H1 (cell line): ENCODE measurements at regions not wholly inside any gene's neighbourhood (a gene's known extent, or its start where the extent isn't known, plus 50 kb on each side); places are given as distances from the start of the nearest gene placed in this dataset.

Experiments used
- CTCF ChIA-PET: fragments of 300-600 bp; sonication (Branson Sonifier 250); formaldehyde crosslinking; loops from one replicate; lab custom pipeline; 2021; ENCODE audit not compliant: partially characterized antibody; lab: Charles Lee
- POLR2A ChIA-PET: fragments of 300-600 bp; sonication (Branson Sonifier 250); formaldehyde crosslinking; loops from one replicate; lab custom pipeline; 2021; ENCODE audit warnings: inconsistent platforms; ENCODE audit not compliant: partially characterized antibody; lab: Charles Lee
- DNase-seq, 2 experiments: peaks; one replicate each; pipeline versions ENCODE4 v3.0.0 to v3.0.0-alpha.2; 2010 to 2022; ENCODE audit warnings: low spot score in 2 of 2, low read depth in 1 of 2, mixed read lengths in 1 of 2
- FAIRE-seq: peaks from 2 replicates; lab custom pipeline; 2011; peaks lifted over from hg19 to GRCh38; lab: Jason Lieb, UNC
- H2AFZ ChIP-seq: 2 replicates; pipeline ENCODE4 v1.8.1; 2012; ENCODE audit warnings: low read length, inconsistent platforms
- H2AK5ac ChIP-seq: 2 replicates; pipeline ENCODE4 v1.6.1; 2013; ENCODE audit warnings: low read depth, low read length
- H2BK120ac ChIP-seq: replicated peaks from 2 replicates; pipeline ENCODE3; 2013; ENCODE audit warnings: low read depth, low read length, inconsistent platforms
- H2BK12ac ChIP-seq: 2 replicates; pipeline ENCODE4 v1.6.1; 2013; ENCODE audit warnings: low read depth, low read length
- H2BK15ac ChIP-seq: 2 replicates; pipeline ENCODE4 v1.6.1; 2013; ENCODE audit warnings: low read length
- H2BK20ac ChIP-seq: 2 replicates; pipeline ENCODE4 v1.6.1; 2013; ENCODE audit warnings: low read length
- H2BK5ac ChIP-seq: 2 replicates; pipeline ENCODE4 v1.6.1; 2013; ENCODE audit warnings: low read depth, low read length
- H3K14ac ChIP-seq: 2 replicates; pipeline ENCODE4 v1.6.1; 2013; ENCODE audit warnings: inconsistent platforms; ENCODE audit not compliant: insufficient read length
- H3K18ac ChIP-seq: 2 replicates; pipeline ENCODE4 v1.6.1; 2013; ENCODE audit warnings: low read length; ENCODE audit errors: extremely low read depth
- H3K23ac ChIP-seq: 2 replicates; pipeline ENCODE4 v1.6.1; 2013; ENCODE audit warnings: inconsistent platforms; ENCODE audit not compliant: insufficient read length
- H3K23me2 ChIP-seq: 2 replicates; pipeline ENCODE4 v1.6.1; 2013; ENCODE audit warnings: low read depth, low read length
- H3K27ac ChIP-seq: 2 replicates; pipeline ENCODE4 v1.6.1; 2011; ENCODE audit warnings: low read depth, low read length, inconsistent platforms
- H3K27me3 ChIP-seq, 4 experiments: replicated peaks in 1 of 4; 1 replicate in 1 of 4; 2 replicates in 3 of 4; pipeline versions ENCODE4 v1.6.1 to v1.8.1; 2011 to 2013; ENCODE audit warnings: low read length in 3 of 4, mild to moderate bottlenecking in 3 of 4, inconsistent platforms in 2 of 4, mixed read lengths in 2 of 4, moderate library complexity in 1 of 4; ENCODE audit not compliant: control insufficient read depth in 3 of 4, insufficient read depth in 3 of 4; ENCODE audit errors: extremely low read depth in 1 of 4
- H3K36me3 ChIP-seq, 4 experiments: 2 replicates each; pipeline versions ENCODE4 v1.6.1 to v1.8.1; 2011 to 2013; ENCODE audit warnings: mild to moderate bottlenecking in 4 of 4, low read length in 3 of 4, moderate library complexity in 2 of 4, control low read depth in 1 of 4, inconsistent platforms in 1 of 4; ENCODE audit not compliant: insufficient read depth in 4 of 4, control insufficient read depth in 2 of 4
- H3K4ac ChIP-seq: replicated peaks from 2 replicates; pipeline ENCODE3; 2013; ENCODE audit warnings: low read length, low read depth, mixed read lengths, inconsistent platforms; ENCODE audit not compliant: insufficient read length
- H3K4me1 ChIP-seq, 4 experiments: replicated peaks in 1 of 4; 1 replicate in 1 of 4; 2 replicates in 3 of 4; pipeline versions ENCODE4 v1.6.1 to v1.8.1; 2011 to 2013; ENCODE audit warnings: low read length in 3 of 4, inconsistent platforms in 2 of 4, mixed read lengths in 1 of 4; ENCODE audit not compliant: insufficient read depth in 4 of 4, control insufficient read depth in 3 of 4
- H3K4me2 ChIP-seq, 2 experiments: 2 replicates each; pipeline versions ENCODE4 v1.6.1 to v1.8.1; 2011 to 2013; ENCODE audit warnings: low read depth in 2 of 2, low read length in 2 of 2, control low read depth in 1 of 2, inconsistent platforms in 1 of 2, mild to moderate bottlenecking in 1 of 2; ENCODE audit not compliant: insufficient read depth in 1 of 2
- H3K4me3 ChIP-seq, 4 experiments: fragments of 200-600, 300-600 bp in 1 of 4; sonication (generic), shearing (Covaris generic), sonication (Bioruptor Twin) in 1 of 4; 2 replicates each; pipeline versions ENCODE4 v1.5.1 to v1.8.1; 2011 to 2016; ENCODE audit warnings: low read length in 4 of 4, low read depth in 3 of 4, control low read depth in 2 of 4, inconsistent platforms in 2 of 4, mild to moderate bottlenecking in 2 of 4, mixed read lengths in 1 of 4, moderate library complexity in 1 of 4; ENCODE audit not compliant: insufficient read depth in 2 of 4; ENCODE audit errors: extremely low read depth in 1 of 4
- H3K56ac ChIP-seq: replicated peaks from 2 replicates; pipeline ENCODE3; 2013; ENCODE audit warnings: low read depth, mild to moderate bottlenecking, mixed read lengths, low read length, inconsistent platforms; ENCODE audit not compliant: insufficient read length
- H3K79me1 ChIP-seq: 2 replicates; pipeline ENCODE4 v1.6.1; 2013; ENCODE audit warnings: low read depth, low read length, control low read depth
- H3K79me2 ChIP-seq, 2 experiments: 2 replicates each; pipeline versions ENCODE4 v1.6.1 to v1.8.1; 2012 to 2013; ENCODE audit warnings: low read length in 2 of 2, mild to moderate bottlenecking in 2 of 2, inconsistent platforms in 1 of 2; ENCODE audit not compliant: insufficient read depth in 2 of 2, control insufficient read depth in 1 of 2
- H3K9ac ChIP-seq, 4 experiments: replicated peaks in 1 of 4; 1 replicate in 1 of 4; 2 replicates in 3 of 4; pipeline versions ENCODE4 v1.6.1 to v1.8.1; 2011 to 2013; ENCODE audit warnings: low read depth in 3 of 4, low read length in 3 of 4, control low read depth in 2 of 4, mild to moderate bottlenecking in 2 of 4, moderate library complexity in 2 of 4, inconsistent platforms in 1 of 4; ENCODE audit errors: extremely low read depth in 1 of 4
- H3K9me3 ChIP-seq, 2 experiments: 2 replicates each; pipeline versions ENCODE4 v1.6.1 to v1.8.1; 2012 to 2013; ENCODE audit warnings: mild to moderate bottlenecking in 2 of 2, moderate library complexity in 2 of 2, control low read depth in 1 of 2, inconsistent platforms in 1 of 2, low read depth in 1 of 2, low read length in 1 of 2, mixed read lengths in 1 of 2; ENCODE audit not compliant: insufficient read depth in 2 of 2
- H4K20me1 ChIP-seq, 2 experiments: replicated peaks in 1 of 2; 2 replicates each; pipeline versions ENCODE3 to v1.8.1; 2011 to 2013; ENCODE audit warnings: inconsistent platforms in 2 of 2, low read length in 2 of 2, mild to moderate bottlenecking in 1 of 2; ENCODE audit not compliant: insufficient read depth in 2 of 2, control insufficient read depth in 1 of 2
- H4K5ac ChIP-seq: 2 replicates; pipeline ENCODE4 v1.6.1; 2013; ENCODE audit warnings: low read length, low read depth, mixed read lengths, inconsistent platforms; ENCODE audit not compliant: insufficient read length
- H4K8ac ChIP-seq: 2 replicates; pipeline ENCODE4 v1.8.0; 2013; ENCODE audit warnings: mild to moderate bottlenecking, moderate library complexity, low read length, inconsistent platforms; ENCODE audit not compliant: insufficient read depth; ENCODE audit errors: extremely low read depth
- H4K91ac ChIP-seq: replicated peaks from 2 replicates; pipeline ENCODE3; 2013; ENCODE audit warnings: low read length, mixed read lengths, inconsistent platforms; ENCODE audit not compliant: insufficient read length
- CBX5 ChIP-seq: fragments of 300-800, 300-1000 bp; sonication (generic); IDR thresholded peaks from 2 replicates; pipeline ENCODE4 v1.7.1; 2016; ENCODE audit warnings: antibody characterized with exemption, low read length, low read depth
- CHD2 ChIP-seq: IDR thresholded peaks from 2 replicates; pipeline ENCODE4 v1.6.1; 2012; ENCODE audit warnings: low read length, improper control_type of control experiment
- CTBP2 ChIP-seq: IDR thresholded peaks from 2 replicates; pipeline ENCODE4 v1.7.0; 2011; ENCODE audit warnings: borderline replicate concordance, mild to moderate bottlenecking, moderate library complexity, mixed read lengths, low read length; ENCODE audit not compliant: insufficient read depth, insufficient read length
- E2F6 ChIP-seq: IDR thresholded peaks from 2 replicates; pipeline ENCODE4 v1.6.1; 2012; ENCODE audit warnings: inconsistent platforms
- HDAC2 ChIP-seq, 2 experiments: fragments of 300-600 bp in 1 of 2; sonication (generic) in 1 of 2; IDR thresholded peaks; 2 replicates each; pipeline ENCODE4 v1.6.1; 2011 to 2012; ENCODE audit warnings: low read depth in 2 of 2, low read length in 2 of 2, mild to moderate bottlenecking in 2 of 2, moderate library complexity in 2 of 2, borderline replicate concordance in 1 of 2, inconsistent platforms in 1 of 2
- MAFK ChIP-seq: IDR thresholded peaks from 2 replicates; pipeline ENCODE4 v1.6.1; 2012; ENCODE audit warnings: low read depth, mild to moderate bottlenecking, improper control_type of control experiment, low read length
- MAX ChIP-seq: IDR thresholded peaks from 2 replicates; pipeline ENCODE4 v1.6.1; 2012; ENCODE audit warnings: inconsistent platforms
- NRF1 ChIP-seq: IDR thresholded peaks from 2 replicates; pipeline ENCODE4 v1.6.1; 2011; ENCODE audit warnings: mild to moderate bottlenecking, low read depth, low read length, improper control_type of control experiment
- POU5F1 ChIP-seq: IDR thresholded peaks from 2 replicates; pipeline ENCODE4 v1.6.1; 2011; ENCODE audit warnings: low read depth, mild to moderate bottlenecking, low read length, moderate library complexity
- RBBP5 ChIP-seq: IDR thresholded peaks from 2 replicates; pipeline ENCODE4 v1.7.1; 2012; ENCODE audit warnings: low read depth, mild to moderate bottlenecking, inconsistent platforms, low read length, moderate library complexity, borderline replicate concordance
- RNF2 ChIP-seq: fragments of 200-900, 300-1000 bp; sonication (generic); IDR thresholded peaks from 2 replicates; pipeline ENCODE4 v1.7.1; 2016; ENCODE audit warnings: borderline replicate concordance, low read depth, mild to moderate bottlenecking, antibody characterized with exemption, low read length; ENCODE audit not compliant: poor library complexity, severe bottlenecking; ENCODE audit errors: missing control alignments
- SP2 ChIP-seq: IDR thresholded peaks from 2 replicates; pipeline ENCODE4 v1.6.1; 2012; ENCODE audit warnings: mild to moderate bottlenecking, low read length, inconsistent platforms
- TBP ChIP-seq: IDR thresholded peaks from 2 replicates; pipeline ENCODE4 v1.6.1; 2011; ENCODE audit warnings: low read depth, low read length, improper control_type of control experiment
- TEAD4 ChIP-seq: IDR thresholded peaks from 2 replicates; pipeline ENCODE4 v1.6.1; 2012; ENCODE audit warnings: low read depth, low read length, inconsistent platforms, mixed read lengths
- YY1 ChIP-seq: IDR thresholded peaks from 2 replicates; pipeline ENCODE4 v1.6.1; 2011; ENCODE audit warnings: low read depth, mild to moderate bottlenecking, low read length

- Histone ChIP-seq H3K79me2 (no peaks in the 10 kb centered on the region), H3K4ac (no peak overlapping the region)
- POLR2A ChIA-PET: no interaction called here
These were observed 963.7 kb downstream of the REEP3 start for GRCh38 chr10:64484811-64485330.

More at GRCh38 chr10:64484811-64485330, 963.7 kb downstream of the REEP3 start:
- H3K56ac ChIP-seq: no peak overlapping the region
- H4K5ac ChIP-seq: no peak overlapping the region
- H3K9me3 ChIP-seq: no peaks in the 10 kb centered on the region
- no peak overlapping the region for H4K91ac ChIP-seq
- no peak for DNase-seq
- H3K14ac ChIP-seq: no peak overlapping the region
- H2BK5ac ChIP-seq: no peak overlapping the region
- H2AK5ac ChIP-seq: no peak overlapping the region
- no peak overlapping the region for H3K4me2 ChIP-seq
- H3K27me3 ChIP-seq: no peaks in the 10 kb centered on the region
- H4K8ac ChIP-seq: no peak overlapping the region
- no peak overlapping the region for H3K9ac ChIP-seq
- no peaks in the 10 kb centered on the region for H3K79me1 ChIP-seq
- no peak overlapping the region for H3K23ac ChIP-seq
- CTCF ChIA-PET: no interaction called here
- no peak overlapping the region for H2BK12ac ChIP-seq
- H3K4me3 ChIP-seq: no peak overlapping the region
- H3K4me1 ChIP-seq: no peaks in the 10 kb centered on the region
- H2AFZ ChIP-seq: no peak overlapping the region
- H2BK120ac ChIP-seq: no peak overlapping the region
- H3K36me3 ChIP-seq: no peaks in the 10 kb centered on the region
- H2BK15ac ChIP-seq: no peak overlapping the region
- no peaks in the 10 kb centered on the region for H4K20me1 ChIP-seq
- H2BK20ac ChIP-seq: no peak overlapping the region
- H3K23me2 ChIP-seq: no peaks in the 10 kb centered on the region
- TF ChIP-seq RNF2 (no peak), E2F6 (no peak), MAFK (no peak), CHD2 (no peak), RBBP5 (no peak), HDAC2 (IDR thresholded peaks at IDR 0.05; ENCODE audit: borderline replicate concordance in 1 of 2, low read depth in 2 of 2, low read length in 2 of 2) (no peak), POU5F1 (no peak), NRF1 (no peak), CBX5 (no peak), MAX (no peak), TEAD4 (no peak), SP2 (no peak), YY1 (no peak), TBP (no peak), CTBP2 (no peak)
- TF ChIP-seq, all 59 proteins: peak for 0
- Histone ChIP-seq H3K18ac (no peak overlapping the region), H3K27ac (no peak overlapping the region)
- FAIRE-seq: no peak
